ENCODE measurements at regions not wholly inside any gene's neighbourhood (a gene's known extent, or its start where the extent isn't known, plus 50 kb on each side); places are given as distances from the start of the nearest gene placed in this dataset.

GRCh38 chr6:6884193-6884627 is 223.6 kb upstream of the RREB1 start:
- Histone ChIP-seq H3K27me3 (no peaks in the 10 kb centered on the region), H3K4me1 (no peaks in the 10 kb centered on the region)
- DNase-seq: no peak

GRCh38 chr6:6884916-6885315 is 222.8 kb upstream of the RREB1 start:
- no peaks in the 10 kb centered on the region for H3K27me3 ChIP-seq
- TF ChIP-seq CTCF (IDR thresholded peaks at IDR 0.05; ENCODE audit: low read depth, low read length): no peak

More at GRCh38 chr6:6884193-6884627, 223.6 kb upstream of the RREB1 start:
- Histone ChIP-seq H3K4me3 (ENCODE audit: low read depth, low read length) (no peak overlapping the region), H3K36me3 (no peaks in the 10 kb centered on the region), H3K9me3 (no peaks in the 10 kb centered on the region)
- no peak for TF ChIP-seq CTCF (IDR thresholded peaks at IDR 0.05; ENCODE audit: low read depth, low read length)

DNA sequence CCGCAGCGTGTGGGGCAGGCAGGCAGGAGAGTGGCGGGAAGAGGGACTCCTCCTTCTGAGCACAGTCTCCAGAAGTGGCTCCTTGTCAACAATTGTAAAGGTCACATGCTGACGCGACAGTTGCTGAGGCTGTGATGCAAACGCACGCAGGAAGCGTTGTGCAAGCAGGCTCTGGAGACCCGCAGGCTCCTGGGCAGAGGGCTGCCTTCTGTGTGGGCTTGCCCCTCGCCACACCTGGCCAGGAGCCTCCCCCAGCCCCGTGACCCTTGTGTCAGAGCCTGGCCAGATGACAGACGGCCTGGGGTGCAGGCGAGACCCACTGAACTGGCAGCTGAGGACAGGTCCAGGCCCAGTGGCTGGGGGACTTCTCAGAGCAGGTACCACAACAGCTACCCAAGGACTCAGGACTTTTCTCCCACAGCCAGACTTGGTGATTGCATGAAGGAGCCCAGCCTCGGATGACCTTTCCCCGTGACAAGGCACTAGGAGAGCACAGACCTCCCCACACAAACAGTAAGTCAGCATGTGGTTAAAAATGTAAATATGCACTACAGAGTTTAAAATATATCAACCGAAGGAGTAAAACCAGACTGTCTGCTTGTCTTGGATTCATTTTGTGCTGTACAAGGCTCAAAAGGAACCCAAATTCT is 222.1 kb upstream of the RREB1 start:
- Histone ChIP-seq H3K27me3 (no peaks in the 10 kb centered on the region), H3K36me3 (no peaks in the 10 kb centered on the region), H3K9me3 (no peaks in the 10 kb centered on the region), H3K4me3 (ENCODE audit: low read depth, low read length) (no peak overlapping the region), H3K4me1 (no peaks in the 10 kb centered on the region)
- no peak for DNase-seq
- no peak for TF ChIP-seq CTCF (IDR thresholded peaks at IDR 0.05; ENCODE audit: low read depth, low read length)

More at GRCh38 chr6:6884916-6885315, 222.8 kb upstream of the RREB1 start:
- H3K36me3 ChIP-seq: no peaks in the 10 kb centered on the region
- no peak overlapping the region for H3K4me3 ChIP-seq (ENCODE audit: low read depth, low read length)
- no peak for DNase-seq
- no peaks in the 10 kb centered on the region for H3K4me1 ChIP-seq
- no peaks in the 10 kb centered on the region for H3K9me3 ChIP-seq

DNA sequence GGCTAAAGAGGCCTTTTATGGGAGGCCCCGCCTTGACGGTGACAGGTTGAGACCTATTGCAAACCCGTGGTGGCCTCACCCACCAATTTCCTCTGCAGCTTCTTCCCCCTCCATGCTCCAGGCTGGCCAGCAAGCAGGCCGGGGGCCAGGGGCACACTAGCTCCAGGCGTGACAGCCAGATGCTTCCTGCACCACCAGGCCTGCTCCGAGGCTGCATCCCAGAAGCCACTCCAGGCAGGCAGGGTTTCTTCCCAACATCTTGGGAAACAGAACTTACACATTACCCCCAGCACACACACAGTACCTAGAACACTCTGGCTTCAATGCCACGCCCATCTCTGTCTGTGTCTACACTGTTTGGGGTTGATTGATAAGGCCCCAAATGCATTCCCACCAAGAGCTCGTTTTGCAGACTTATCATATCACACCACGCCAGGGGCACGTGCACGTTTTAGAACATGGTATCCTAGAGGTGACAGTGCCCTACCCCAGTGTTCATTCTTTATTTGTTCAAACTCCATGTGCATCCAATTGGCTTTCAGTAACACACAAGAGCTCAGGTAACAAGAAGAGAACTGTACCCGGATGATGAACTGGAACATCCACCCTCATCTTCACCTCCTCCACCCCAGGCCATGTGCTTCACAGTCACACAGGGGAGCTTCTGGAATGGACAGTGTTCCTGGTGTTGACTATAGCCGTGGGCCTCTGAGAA is 221.4 kb upstream of the RREB1 start:
- no peak for TF ChIP-seq CTCF (IDR thresholded peaks at IDR 0.05; ENCODE audit: low read depth, low read length)
- Histone ChIP-seq H3K4me1 (no peaks in the 10 kb centered on the region), H3K27me3 (no peaks in the 10 kb centered on the region), H3K4me3 (ENCODE audit: low read depth, low read length) (no peak overlapping the region), H3K36me3 (no peaks in the 10 kb centered on the region), H3K9me3 (no peaks in the 10 kb centered on the region)
- no peak for DNase-seq

DNA sequence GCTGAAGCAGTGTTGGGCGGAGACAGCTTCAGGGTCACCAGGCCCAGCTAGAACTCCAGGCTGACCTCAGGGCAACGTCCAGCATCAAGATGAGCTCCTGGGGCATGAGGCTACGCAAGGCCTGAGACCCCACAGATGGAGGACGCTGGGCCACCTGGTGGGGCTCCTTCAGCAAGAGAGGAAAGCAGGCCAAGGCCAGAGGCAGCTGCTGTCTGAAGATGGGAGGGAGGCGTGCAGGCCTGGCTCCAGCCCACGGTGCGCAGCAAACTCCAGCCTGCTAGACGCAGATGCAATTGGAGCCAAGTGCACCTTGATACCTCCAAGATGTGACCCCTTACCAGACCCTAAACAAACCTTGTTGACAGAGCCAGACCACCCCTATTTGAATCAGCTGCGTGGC is 220.9 kb upstream of the RREB1 start:
- H3K4me3 ChIP-seq (ENCODE audit: low read depth, low read length): no peak overlapping the region
- no peak for DNase-seq
- H3K36me3 ChIP-seq: no peaks in the 10 kb centered on the region
- no peaks in the 10 kb centered on the region for H3K9me3 ChIP-seq
- H3K4me1 ChIP-seq: no peaks in the 10 kb centered on the region
- no peak for TF ChIP-seq CTCF (IDR thresholded peaks at IDR 0.05; ENCODE audit: low read depth, low read length)
- H3K27me3 ChIP-seq: no peaks in the 10 kb centered on the region

DNA sequence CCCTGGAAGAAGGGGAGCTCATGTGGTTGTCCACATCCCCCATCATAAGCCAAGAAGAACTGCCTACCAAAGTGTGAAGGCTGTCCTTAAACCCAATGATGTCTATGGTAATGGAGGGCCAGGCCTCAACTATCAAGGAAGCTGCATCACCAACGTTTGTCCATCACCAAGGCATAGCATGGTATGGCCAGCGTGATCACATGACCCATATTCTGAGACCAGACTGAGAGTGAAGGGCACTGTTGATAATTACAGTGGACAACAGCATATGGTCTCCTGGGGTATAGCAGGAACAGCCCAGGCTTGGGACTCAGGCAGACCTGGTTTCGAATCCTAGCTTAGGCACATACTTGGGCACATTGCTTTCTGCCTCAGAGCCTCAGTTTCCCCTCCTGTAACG is 218.2 kb upstream of the RREB1 start:
- no peaks in the 10 kb centered on the region for H3K4me1 ChIP-seq
- no peaks in the 10 kb centered on the region for H3K27me3 ChIP-seq
- no peak for TF ChIP-seq CTCF (IDR thresholded peaks at IDR 0.05; ENCODE audit: low read depth, low read length)
- H3K4me3 ChIP-seq (ENCODE audit: low read depth, low read length): no peak overlapping the region
- H3K36me3 ChIP-seq: no peaks in the 10 kb centered on the region
- no peaks in the 10 kb centered on the region for H3K9me3 ChIP-seq
- no peak for DNase-seq
